ENCODE measurements at regions not wholly inside any gene's neighbourhood (a gene's known extent, or its start where the extent isn't known, plus 50 kb on each side); places are given as distances from the start of the nearest gene placed in this dataset.

- Histone ChIP-seq H4K20me1 (ENCODE audit: insufficient read depth, low read length) (no peaks in the 10 kb centered on the region), H3K4me3 (ENCODE audit: low read length) (no peak overlapping the region), H3K9ac (ENCODE audit: low read length) (no peak overlapping the region), H3K79me2 (ENCODE audit: low read length) (no peaks in the 10 kb centered on the region), H3K4me2 (ENCODE audit: low read length) (no peak overlapping the region), H3K4me1 (ENCODE audit: low read length) (peaks cover 7% of the 10 kb centered on the region), H3K36me3 (replicated peaks; ENCODE audit: low read depth, low read length) (no peaks in the 10 kb centered on the region), H3K9me3 (ENCODE audit: insufficient read depth, low read length) (no peaks in the 10 kb centered on the region), H3K27ac (ENCODE audit: low read length) (no peak overlapping the region), H3K27me3 (ENCODE audit: low read depth, low read length) (no peaks in the 10 kb centered on the region), H2AFZ (ENCODE audit: low read depth, low read length) (no peak overlapping the region)
- TF ChIP-seq CTCF (IDR thresholded peaks at IDR 0.05; ENCODE audit: low read depth, low read length) (peak; percentile 59), EZH2phosphoT487 (IDR thresholded peaks at IDR 0.05; ENCODE audit: low read depth) (no peak)
Measured at GRCh38 chr11:115984228-115984627, 480.0 kb upstream of the CADM1 start.

DNA sequence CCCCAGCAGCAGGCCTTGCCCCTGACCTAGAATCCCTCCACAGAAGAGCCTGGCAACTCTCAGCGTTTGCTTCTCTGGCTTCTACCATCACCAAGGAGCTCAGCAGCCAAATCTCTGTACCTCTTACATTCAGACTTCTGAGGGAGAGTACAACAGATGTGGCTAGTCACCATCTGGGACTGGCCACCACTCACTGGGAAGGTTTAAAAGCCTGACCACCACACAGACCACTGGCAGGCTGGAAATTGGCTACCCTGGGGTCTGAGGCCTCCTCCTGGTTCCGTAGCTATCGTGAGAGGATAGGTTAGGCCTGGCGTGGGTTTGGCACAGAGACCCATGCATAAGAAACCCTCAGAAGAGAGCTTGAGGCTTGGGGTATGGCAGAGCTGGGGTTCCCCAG is 478.5 kb upstream of the CADM1 start:
- Histone ChIP-seq H3K4me1 (ENCODE audit: low read length) (peaks cover 3% of the 10 kb centered on the region), H3K79me2 (ENCODE audit: low read length) (no peaks in the 10 kb centered on the region), H4K20me1 (ENCODE audit: insufficient read depth, low read length) (no peaks in the 10 kb centered on the region), H3K4me3 (ENCODE audit: low read length) (no peak overlapping the region), H3K9me3 (ENCODE audit: insufficient read depth, low read length) (no peaks in the 10 kb centered on the region), H3K36me3 (replicated peaks; ENCODE audit: low read depth, low read length) (no peaks in the 10 kb centered on the region), H3K27ac (ENCODE audit: low read length) (no peak overlapping the region), H3K27me3 (ENCODE audit: low read depth, low read length) (no peaks in the 10 kb centered on the region), H3K9ac (ENCODE audit: low read length) (no peak overlapping the region), H3K4me2 (ENCODE audit: low read length) (no peak overlapping the region), H2AFZ (ENCODE audit: low read depth, low read length) (no peak overlapping the region)
- no peak for TF ChIP-seq EZH2phosphoT487 (IDR thresholded peaks at IDR 0.05; ENCODE audit: low read depth)

DNA sequence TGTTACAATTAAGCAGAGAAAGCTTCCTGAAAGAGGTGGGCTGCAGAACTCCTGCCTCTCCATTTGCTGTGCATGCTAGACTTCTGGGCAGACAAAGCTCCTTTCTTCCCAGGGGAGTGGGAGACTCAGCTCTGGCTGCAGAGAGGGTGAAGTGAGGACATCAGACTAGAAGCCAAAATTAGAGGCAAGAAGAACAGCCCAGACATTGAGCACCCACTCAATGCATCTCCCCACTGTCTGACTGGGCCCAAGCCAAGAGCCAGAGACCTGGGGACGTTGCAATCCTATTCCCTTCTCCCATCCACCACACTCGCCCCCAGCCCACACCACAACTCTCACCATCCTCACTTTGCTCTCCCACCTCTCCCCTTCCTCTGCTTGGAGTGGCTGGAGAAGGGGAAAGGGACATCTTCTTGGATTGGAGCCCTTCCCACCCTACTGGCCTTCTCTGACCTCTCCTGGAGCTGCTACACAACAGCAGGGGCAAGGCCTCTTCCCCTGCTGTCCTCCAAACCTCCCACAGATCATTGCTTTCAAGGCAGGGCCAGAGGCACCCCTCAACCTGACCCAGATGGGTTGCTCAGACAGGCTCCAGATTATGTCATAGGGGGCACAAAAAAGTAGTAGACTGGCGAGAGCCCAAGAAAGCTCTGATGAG is 477.7 kb upstream of the CADM1 start:
- no peaks in the 10 kb centered on the region for H3K9me3 ChIP-seq (ENCODE audit: insufficient read depth, low read length)
- no peak overlapping the region for H3K9ac ChIP-seq (ENCODE audit: low read length)
- no peaks in the 10 kb centered on the region for H4K20me1 ChIP-seq (ENCODE audit: insufficient read depth, low read length)
- H3K27ac ChIP-seq (ENCODE audit: low read length) = no peak overlapping the region
- no peaks in the 10 kb centered on the region for H3K79me2 ChIP-seq (ENCODE audit: low read length)
- no peak overlapping the region for H3K4me3 ChIP-seq (ENCODE audit: low read length)
- peaks cover 3% of the 10 kb centered on the region for H3K4me1 ChIP-seq (ENCODE audit: low read length)
- no peak overlapping the region for H3K4me2 ChIP-seq (ENCODE audit: low read length)
- TF ChIP-seq EZH2phosphoT487 (IDR thresholded peaks at IDR 0.05; ENCODE audit: low read depth) (no peak), CTCF (IDR thresholded peaks at IDR 0.05; ENCODE audit: low read depth, low read length) (no peak)
- H2AFZ ChIP-seq (ENCODE audit: low read depth, low read length) = no peak overlapping the region
- no peaks in the 10 kb centered on the region for H3K27me3 ChIP-seq (ENCODE audit: low read depth, low read length)
- H3K36me3 ChIP-seq (replicated peaks; ENCODE audit: low read depth, low read length) = no peaks in the 10 kb centered on the region

DNA sequence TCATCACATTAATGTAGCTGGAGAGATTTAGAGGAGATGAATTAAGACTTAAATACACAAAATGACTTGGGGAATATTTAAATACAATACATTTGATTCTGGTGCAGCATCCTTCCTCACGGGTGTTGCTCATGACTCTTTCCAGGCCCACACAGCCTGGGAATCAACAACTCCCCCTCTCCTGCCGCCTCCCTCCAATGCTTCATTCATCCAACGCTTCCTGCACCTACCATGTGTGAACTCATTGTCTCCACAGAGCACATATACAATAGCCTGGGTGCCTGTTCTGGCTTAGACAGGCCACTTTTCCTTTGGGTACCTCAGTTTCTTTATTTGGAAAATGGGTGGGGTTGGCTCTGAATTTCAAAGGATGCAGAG is 476.9 kb upstream of the CADM1 start:
- H3K9ac ChIP-seq (ENCODE audit: low read length) = no peak overlapping the region
- no peaks in the 10 kb centered on the region for H3K27me3 ChIP-seq (ENCODE audit: low read depth, low read length)
- peaks cover 3% of the 10 kb centered on the region for H3K4me1 ChIP-seq (ENCODE audit: low read length)
- no peak overlapping the region for H3K4me2 ChIP-seq (ENCODE audit: low read length)
- no peak overlapping the region for H3K27ac ChIP-seq (ENCODE audit: low read length)
- H2AFZ ChIP-seq (ENCODE audit: low read depth, low read length) = no peak overlapping the region
- no peaks in the 10 kb centered on the region for H4K20me1 ChIP-seq (ENCODE audit: insufficient read depth, low read length)
- no peaks in the 10 kb centered on the region for H3K36me3 ChIP-seq (replicated peaks; ENCODE audit: low read depth, low read length)
- H3K79me2 ChIP-seq (ENCODE audit: low read length) = no peaks in the 10 kb centered on the region
- no peak overlapping the region for H3K4me3 ChIP-seq (ENCODE audit: low read length)
- no peaks in the 10 kb centered on the region for H3K9me3 ChIP-seq (ENCODE audit: insufficient read depth, low read length)
- TF ChIP-seq CTCF (IDR thresholded peaks at IDR 0.05; ENCODE audit: low read depth, low read length) (no peak), EZH2phosphoT487 (IDR thresholded peaks at IDR 0.05; ENCODE audit: low read depth) (no peak)

Data from OCI-LY3 (cell line).